Amniotic stem cell (primary cell): ENCODE measurements at regions not wholly inside any gene's neighbourhood (a gene's known extent, or its start where the extent isn't known, plus 50 kb on each side); places are given as distances from the start of the nearest gene placed in this dataset.

Source experiments
- DNase-seq: peaks from one replicate; lab custom pipeline; 2025; lab: John Stamatoyannopoulos, UW

GRCh38 chr13:33891196-33891742 lies 73.3 kb downstream of the RFC3 start:
- DNase-seq = no peak

DNA sequence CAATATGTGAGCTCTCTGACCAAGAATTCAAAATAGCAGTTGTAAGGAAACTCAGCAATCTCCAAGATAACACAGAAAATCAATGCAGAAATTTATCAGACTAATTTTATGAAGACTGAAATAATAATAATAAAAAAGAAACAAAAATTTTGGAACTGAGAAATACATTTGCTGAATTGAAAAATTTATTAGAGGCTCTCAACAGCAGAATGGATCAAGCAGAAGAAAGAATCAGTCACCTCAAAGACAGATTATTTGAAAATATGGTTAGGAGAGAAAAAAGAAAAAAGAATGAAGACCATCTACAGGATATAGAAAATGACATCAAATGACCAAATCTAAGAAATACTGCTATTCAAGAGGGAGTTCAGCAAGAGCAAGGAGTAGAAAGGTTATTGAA lies 75.6 kb downstream of the RFC3 start:
- no peak for DNase-seq

GRCh38 chr13:33904431-33904830 lies 86.5 kb downstream of the RFC3 start:
- DNase-seq = no peak

DNA sequence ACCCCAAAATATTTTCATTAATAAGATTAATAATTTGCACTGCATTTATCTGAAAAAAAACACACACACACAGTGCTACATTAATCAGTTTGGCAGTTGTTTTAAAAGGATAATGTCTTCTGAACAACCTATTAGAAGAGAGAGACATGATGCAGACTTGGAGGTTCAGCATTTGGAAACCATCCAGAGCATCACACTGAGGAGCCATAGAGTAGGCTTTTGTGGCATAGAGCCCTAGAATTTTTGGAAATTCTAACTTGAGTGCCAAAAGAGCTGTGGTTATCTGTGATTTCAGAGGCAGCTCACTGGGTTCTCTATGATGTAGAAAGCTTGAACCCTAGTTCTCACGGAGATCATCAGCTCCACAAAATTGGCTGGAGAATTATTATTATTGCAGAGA lies 90.2 kb downstream of the RFC3 start:
- no peak for DNase-seq

DNA sequence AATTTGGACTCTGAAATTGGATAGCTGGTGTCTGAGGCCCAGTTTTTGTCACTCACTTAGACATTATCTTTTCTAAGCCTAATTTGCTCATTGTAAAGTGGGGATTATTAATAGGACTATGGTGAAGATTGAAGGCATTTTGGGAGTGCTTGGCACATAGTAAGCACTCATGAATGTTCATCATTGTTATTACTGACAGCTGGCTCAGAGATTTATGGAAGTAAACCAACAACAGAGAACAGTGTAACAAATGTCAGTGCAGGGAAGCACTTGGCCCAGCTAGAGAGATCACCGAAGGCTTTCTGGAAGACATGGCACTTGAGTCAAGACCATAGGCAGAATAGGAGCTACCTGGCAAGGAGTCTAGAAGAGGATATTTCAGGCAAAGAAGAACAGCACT lies 92.3 kb downstream of the RFC3 start:
- no peak for DNase-seq

GRCh38 chr13:33911521-33911920 lies 93.6 kb downstream of the RFC3 start:
- no peak for DNase-seq

DNA sequence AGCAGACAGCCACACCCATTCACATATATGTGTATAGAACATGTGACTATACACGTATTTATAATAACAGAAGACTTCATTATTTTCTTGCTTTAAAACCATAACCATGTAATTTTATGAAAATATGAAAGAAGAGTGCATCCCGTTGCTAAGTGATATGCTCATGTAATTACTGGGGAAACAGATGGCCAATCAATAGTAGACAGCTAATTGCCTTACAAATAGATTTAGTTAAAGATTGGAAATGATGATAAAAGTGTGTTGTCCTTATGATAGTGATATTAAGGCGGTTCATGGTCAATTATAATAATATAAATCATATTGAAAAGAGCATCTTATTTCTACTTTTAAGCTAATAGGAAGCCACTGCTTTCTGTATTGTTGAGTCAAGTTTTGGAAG lies 95.9 kb downstream of the RFC3 start:
- DNase-seq = no peak

DNA sequence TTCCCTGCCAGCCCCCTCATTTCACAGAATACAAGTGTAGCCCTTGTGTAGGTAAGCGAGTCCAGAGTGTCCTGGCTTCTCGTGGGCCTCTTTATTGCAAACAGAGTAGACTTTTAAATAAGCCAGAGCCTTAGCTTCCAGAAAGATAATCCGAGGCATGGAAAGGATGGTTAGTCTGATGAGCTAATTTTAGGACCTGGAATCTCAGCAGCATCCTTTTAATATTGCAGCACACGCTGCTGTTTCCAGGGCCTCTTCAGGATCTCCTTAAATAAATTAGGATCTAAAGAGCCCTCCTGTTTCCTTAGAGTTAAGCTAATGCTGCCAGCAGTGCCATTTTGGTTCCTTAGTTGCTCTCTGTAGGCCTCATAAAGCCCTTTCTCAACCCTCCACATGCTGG lies 99.2 kb downstream of the RFC3 start:
- DNase-seq = no peak

DNA sequence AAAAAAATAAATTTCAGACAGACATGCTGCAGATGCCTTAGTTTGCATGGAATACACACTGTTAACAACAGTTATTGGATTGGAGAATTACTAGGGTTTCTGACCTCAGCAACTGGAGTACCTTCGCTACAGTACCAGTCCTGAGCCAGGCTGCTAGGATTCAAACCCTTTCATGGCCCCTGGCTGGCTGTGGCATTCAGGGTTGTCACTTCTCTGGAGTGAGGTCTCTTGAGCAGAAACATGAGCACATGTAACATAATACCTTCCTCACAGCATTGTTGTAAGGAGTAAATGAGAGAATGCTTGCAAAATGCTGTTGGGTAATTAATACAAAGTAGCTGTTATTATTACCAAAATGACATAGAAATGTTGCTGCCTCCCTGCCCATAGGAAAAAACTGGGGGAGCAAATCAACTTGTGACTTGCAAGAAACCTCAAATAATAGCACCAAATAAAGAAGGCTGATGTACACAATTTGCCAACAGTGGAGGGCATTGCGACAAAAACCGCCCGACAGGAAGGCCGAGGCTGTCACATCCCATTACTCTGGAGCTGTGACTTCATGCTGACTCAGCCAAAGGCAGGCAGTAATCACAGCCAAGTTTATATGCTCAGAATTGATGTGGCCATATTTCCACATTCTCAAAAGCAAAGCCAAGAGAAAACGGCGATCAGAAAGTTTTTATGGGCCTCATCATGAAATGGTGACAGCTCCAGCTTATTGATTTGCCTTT lies 100.4 kb downstream of the RFC3 start:
- DNase-seq = peak; percentile 64

GRCh38 chr13:33919120-33919519 lies 101.2 kb downstream of the RFC3 start:
- DNase-seq = no peak

GRCh38 chr13:33925563-33925962 lies 107.6 kb downstream of the RFC3 start:
- DNase-seq = no peak

- DNase-seq = no peak
These were observed 109.4 kb downstream of the RFC3 start for GRCh38 chr13:33927315-33927714.

GRCh38 chr13:33931397-33932311 lies 113.7 kb downstream of the RFC3 start:
- peak; percentile 31 for DNase-seq

- no peak for DNase-seq
These were observed 114.9 kb downstream of the RFC3 start for GRCh38 chr13:33932769-33933406.

DNA sequence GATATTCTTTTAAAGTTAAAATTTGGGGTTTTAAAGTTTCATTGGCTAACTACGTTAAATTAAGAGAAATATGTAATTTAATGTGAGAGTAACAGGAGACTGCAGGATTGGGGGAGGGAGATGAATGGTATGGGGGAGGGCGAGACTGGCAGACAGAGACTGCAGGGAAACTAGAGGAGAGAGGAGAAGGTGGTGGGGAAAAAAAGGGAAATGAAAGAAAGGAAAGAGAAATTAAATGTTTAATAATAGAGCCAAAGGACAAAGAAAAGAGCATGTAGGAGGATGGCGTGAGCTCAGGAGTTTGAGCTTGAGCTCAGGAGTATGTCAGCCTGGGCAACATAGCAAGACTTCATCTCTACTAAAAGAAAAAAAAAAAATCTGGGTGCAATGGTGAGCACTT lies 115.9 kb downstream of the RFC3 start:
- DNase-seq = no peak

DNA sequence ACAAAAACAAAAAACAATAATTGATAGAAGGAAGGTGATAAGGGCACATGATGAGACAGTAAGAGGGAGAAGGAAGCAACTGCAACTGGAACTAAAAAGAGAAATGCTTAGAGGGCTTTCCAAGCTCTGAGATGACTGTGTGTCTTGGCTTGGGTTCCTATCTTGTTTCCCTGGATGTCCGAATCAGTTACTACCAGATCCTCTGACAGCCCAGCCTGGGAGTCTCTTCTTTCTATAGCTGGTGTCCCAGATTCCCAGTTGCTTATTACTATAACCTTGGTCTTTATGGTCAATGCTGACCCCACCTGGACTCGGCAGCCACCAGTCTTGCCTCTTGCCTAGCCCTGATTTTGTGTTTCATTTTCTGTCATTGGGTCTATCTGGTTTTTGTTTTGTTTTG lies 116.4 kb downstream of the RFC3 start:
- no peak for DNase-seq

GRCh38 chr13:33934951-33935371 lies 117.0 kb downstream of the RFC3 start:
- no peak for DNase-seq

DNA sequence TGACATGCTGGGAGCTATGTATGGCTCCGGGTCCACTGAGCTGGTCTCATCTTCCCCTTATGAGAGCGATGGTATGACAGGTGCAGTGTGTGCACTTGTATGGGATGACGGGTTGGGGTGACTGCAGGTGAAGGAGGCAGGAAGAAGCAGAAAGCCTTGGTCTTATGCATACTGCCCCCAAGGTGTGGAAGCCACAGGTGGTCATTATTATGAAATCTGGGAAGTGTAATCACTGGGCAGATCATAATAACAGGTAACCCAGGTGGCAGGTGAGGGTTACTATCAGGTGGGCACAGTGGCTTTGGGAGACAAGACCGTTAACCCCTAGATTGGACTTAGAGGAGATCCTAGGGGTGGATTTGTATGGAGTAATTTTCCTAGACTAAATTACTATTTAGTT lies 118.0 kb downstream of the RFC3 start:
- DNase-seq = no peak

GRCh38 chr13:33937373-33938098 lies 119.6 kb downstream of the RFC3 start:
- no peak for DNase-seq

- no peak for DNase-seq
These were observed 122.3 kb downstream of the RFC3 start for GRCh38 chr13:33940256-33940655.

DNA sequence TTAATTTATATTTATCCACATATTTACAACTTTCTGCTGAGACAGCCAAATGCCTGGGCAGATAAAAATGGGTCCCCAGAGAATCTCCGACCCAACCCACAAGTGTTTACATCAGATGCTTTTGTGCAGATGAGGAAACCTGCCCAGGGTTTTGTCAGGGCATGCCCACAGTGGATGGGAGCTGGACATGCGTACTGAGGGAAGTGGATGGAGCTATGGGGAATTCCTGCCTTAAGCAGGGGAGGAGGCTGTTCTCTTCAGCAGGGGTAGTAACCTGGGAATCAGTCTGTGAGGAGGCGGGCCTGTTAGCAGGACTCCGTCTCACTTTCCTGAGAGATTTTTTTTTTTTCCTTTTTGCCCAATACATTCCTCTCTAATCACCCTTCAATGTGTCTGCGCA lies 122.9 kb downstream of the RFC3 start:
- no peak for DNase-seq

GRCh38 chr13:33945477-33945876 lies 127.5 kb downstream of the RFC3 start:
- DNase-seq = no peak
